AG04449 (cell line): ENCODE measurements at regions not wholly inside any gene's neighbourhood (a gene's known extent, or its start where the extent isn't known, plus 50 kb on each side); places are given as distances from the start of the nearest gene placed in this dataset.

Experiments used
- CTCF ChIA-PET: fragments of 350-600 bp; formaldehyde crosslinking; extraction: SDS; loops from one replicate; lab custom pipeline; 2021; ENCODE audit warnings: antibody characterized with exemption; lab: Yijun Ruan, JAX
- POLR2A ChIA-PET: fragments of 400-600, 350-600 bp; formaldehyde crosslinking; extraction: SDS; loops from one replicate; lab custom pipeline; 2020; ENCODE audit warnings: antibody characterized with exemption, inconsistent platforms; lab: Yijun Ruan, JAX
- DNase-seq: peaks from one replicate; pipeline ENCODE4 v3.0.0-alpha.2; 2010; ENCODE audit warnings: low read depth, low spot score
- H3K4me3 ChIP-seq: 2 replicates; pipeline ENCODE4 v1.5.1; 2011; ENCODE audit warnings: low read depth, mild to moderate bottlenecking, control low read depth, low read length
- TF ChIP-seq, protein P1 (sequence below): IDR thresholded peaks from one replicate; pipeline ENCODE4 v1.5.1; 2011; ENCODE audit warnings: mild to moderate bottlenecking, moderate library complexity, low read length, control low read depth, inconsistent platforms; ENCODE audit not compliant: insufficient read depth; ENCODE audit errors: missing control alignments

DNA sequence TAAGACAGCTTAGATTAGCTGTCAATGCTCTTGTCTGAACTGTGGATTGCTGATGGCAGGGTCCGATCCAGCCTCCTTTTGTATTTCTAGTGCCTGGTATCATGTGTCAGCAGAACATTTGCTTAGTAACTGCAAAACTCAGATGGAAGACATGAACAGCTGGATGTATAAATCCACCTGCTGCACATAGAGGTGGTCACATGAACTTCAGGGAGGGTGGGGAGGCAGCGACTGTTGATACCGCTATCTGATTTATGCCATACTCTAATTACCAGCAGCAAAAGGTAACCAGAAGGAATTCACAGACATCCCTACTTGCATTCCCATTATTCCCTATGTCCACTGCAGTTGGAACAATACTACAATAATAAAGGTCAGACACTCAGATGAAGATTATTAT, 1036.5 kb downstream of the NLGN4Y start:
- ChIA-PET POLR2A (no interaction called here), CTCF (no interaction called here)
- TF ChIP-seq, protein P1, sequence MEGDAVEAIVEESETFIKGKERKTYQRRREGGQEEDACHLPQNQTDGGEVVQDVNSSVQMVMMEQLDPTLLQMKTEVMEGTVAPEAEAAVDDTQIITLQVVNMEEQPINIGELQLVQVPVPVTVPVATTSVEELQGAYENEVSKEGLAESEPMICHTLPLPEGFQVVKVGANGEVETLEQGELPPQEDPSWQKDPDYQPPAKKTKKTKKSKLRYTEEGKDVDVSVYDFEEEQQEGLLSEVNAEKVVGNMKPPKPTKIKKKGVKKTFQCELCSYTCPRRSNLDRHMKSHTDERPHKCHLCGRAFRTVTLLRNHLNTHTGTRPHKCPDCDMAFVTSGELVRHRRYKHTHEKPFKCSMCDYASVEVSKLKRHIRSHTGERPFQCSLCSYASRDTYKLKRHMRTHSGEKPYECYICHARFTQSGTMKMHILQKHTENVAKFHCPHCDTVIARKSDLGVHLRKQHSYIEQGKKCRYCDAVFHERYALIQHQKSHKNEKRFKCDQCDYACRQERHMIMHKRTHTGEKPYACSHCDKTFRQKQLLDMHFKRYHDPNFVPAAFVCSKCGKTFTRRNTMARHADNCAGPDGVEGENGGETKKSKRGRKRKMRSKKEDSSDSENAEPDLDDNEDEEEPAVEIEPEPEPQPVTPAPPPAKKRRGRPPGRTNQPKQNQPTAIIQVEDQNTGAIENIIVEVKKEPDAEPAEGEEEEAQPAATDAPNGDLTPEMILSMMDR: no peak
- no peak overlapping the region for H3K4me3 ChIP-seq
- no peak for DNase-seq

DNA sequence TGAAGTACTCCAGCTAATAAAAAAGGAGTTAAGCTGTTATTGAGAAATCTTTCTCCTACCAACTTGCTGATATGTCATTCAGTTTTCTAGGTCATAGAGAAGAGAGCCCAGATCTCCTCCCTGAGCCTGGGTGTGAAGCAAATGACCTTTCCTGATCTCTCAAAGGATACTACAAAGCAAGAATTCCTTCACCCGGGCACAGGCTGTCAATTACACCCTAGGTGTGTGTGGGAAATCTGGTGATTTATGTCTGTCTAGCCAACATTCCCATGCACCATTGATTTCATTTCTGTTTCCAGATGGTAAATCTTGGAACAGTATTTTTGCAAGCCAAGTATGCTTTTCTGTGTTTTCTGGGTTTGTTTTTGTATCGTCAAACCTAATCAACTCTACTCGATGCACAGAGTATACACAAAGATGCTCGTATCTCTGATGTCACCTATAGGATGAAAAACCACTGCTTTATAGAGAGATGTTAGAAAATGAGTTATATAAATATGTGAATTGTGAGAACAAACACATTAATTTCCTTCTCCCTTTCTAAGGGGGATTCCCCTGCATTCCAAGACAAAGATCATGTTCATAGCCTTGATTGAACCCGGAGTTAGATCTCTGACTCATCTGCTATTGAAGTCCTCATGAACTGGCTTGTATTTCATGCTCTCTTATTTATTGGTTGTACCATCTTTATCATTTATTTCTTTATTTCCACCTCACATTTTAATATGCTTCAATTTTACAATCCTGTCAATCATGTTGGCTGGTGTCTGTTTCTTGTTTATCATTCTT, 1037.4 kb downstream of the NLGN4Y start:
- H3K4me3 ChIP-seq: no peak overlapping the region
- POLR2A ChIA-PET: no interaction called here
- no peak for DNase-seq
- TF ChIP-seq, protein P1: no peak
- CTCF ChIA-PET: no interaction called here

DNA sequence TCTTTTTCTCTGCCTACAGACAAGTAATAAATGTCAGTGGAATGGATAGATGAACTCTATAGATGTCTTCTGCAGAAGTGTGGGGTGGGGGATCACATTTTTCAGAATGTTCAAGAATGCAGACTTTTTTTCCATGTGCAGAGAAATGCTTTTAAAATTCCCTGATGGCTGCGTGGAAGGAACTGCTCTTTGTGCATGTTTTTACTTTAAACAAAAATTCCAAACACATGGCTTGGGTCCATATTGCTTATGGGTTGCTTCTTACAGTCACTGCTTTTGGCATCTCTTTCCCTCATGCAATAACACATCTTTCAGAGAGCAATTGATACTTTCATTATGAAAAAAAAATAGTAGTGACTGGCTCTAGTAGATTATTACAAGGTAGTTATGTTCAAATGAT, 1053.6 kb downstream of the NLGN4Y start:
- CTCF ChIA-PET: no interaction called here
- no peak for DNase-seq
- POLR2A ChIA-PET: no interaction called here
- TF ChIP-seq, protein P1: no peak
- H3K4me3 ChIP-seq: no peak overlapping the region

DNA sequence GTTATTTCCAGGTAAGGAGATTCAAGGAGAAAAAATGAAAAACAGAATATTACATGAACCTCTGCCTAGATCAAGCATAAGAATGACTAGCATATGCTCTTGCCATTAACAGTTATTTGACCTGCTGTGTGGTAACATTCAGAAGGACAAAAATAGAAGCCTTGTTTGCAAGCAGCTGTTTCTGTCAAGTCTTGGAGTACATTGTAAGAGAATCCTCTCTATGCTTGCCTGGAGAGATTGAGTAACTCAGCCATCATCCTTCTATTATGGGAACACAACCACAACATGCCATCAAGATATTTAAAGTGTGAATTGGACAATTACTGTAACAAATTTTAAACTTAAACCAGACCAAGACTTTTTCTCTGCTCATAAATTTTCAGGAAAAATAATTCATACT, 1054.4 kb downstream of the NLGN4Y start:
- no peak overlapping the region for H3K4me3 ChIP-seq
- TF ChIP-seq, protein P1: no peak
- CTCF ChIA-PET: interaction anchor here (1.4 kb wide), 1 partner anchor 9 kb away, joined by 3 read pairs; no protein-coding TSS in a partner anchor
- peak; percentile 44 for DNase-seq
- POLR2A ChIA-PET: no interaction called here

DNA sequence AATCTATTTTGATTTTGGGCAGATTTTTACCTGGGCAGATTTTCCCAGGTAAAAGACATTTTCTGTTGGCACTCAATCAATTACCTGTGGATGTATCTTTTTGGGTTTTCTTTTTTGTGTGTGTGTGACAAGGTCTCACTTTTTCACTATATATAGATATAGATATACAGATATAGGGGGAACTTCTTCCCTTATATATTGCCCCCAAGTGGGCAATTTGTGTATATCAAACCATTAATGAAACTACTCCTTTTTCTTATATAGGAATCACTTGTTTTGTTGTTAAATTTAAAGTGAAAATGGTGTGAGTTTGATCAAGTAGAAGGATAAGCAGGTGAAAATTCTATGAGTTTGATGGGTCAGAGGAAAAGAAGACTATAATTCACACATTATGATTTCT, 1054.9 kb downstream of the NLGN4Y start:
- ChIA-PET POLR2A (no interaction called here), CTCF (interaction anchor here (1.1 to 1.4 kb wide), 2 partner anchors 9 to 178 kb away, joined by 3 read pairs; no protein-coding TSS in a partner anchor)
- no peak overlapping the region for H3K4me3 ChIP-seq
- DNase-seq: no peak
- TF ChIP-seq, protein P1: no peak

DNA sequence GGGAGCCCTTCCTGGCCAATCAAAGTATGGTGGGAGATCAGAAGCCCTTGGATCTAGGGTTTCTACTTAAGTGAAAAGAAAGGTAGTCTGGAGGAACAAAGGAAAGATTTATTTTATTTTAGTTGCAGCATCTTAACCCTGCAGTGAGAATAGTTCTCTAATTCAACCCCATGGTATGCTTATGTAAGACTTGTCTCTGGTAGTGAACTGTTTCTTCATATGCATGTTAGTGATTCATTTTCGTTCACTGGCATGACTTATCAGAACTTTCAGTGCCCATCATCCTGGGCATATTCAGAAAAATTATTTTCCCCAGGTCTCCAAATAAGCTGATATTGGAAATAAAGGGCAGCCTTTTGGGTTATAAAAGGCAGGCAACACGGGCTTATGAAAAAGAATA, 1058.8 kb downstream of the NLGN4Y start:
- CTCF ChIA-PET: no interaction called here
- DNase-seq: no peak
- H3K4me3 ChIP-seq: no peak overlapping the region
- TF ChIP-seq, protein P1: no peak
- POLR2A ChIA-PET: no interaction called here
